ENCODE measurements at regions not wholly inside any gene's neighbourhood (a gene's known extent, or its start where the extent isn't known, plus 50 kb on each side); places are given as distances from the start of the nearest gene placed in this dataset.

GRCh38 chr1:163870666-163871065, 548.9 kb downstream of the NUF2 start (continued):
- TF ChIP-seq ZNF395 (CRISPR knock-in tag; IDR thresholded peaks at IDR 0.05) (no peak), KAT7 (CRISPR knock-in tag; IDR thresholded peaks at IDR 0.05; ENCODE audit: borderline replicate concordance) (no peak), ZNF436 (CRISPR knock-in tag; IDR thresholded peaks at IDR 0.05) (no peak), MYNN (IDR thresholded peaks at IDR 0.05) (no peak), MYNN (CRISPR knock-in tag; IDR thresholded peaks at IDR 0.05) (no peak), THRAP3 (IDR thresholded peaks at IDR 0.05; ENCODE audit: borderline replicate concordance) (no peak), RBFOX2 (IDR thresholded peaks at IDR 0.05; ENCODE audit: low read depth, low read length) (no peak), MECOM (CRISPR knock-in tag; IDR thresholded peaks at IDR 0.05) (no peak), MTA2 (IDR thresholded peaks at IDR 0.05; ENCODE audit: low read depth) (no peak), ARID1B (IDR thresholded peaks at IDR 0.05) (no peak), ZNF764 (CRISPR knock-in tag; IDR thresholded peaks at IDR 0.05; ENCODE audit: low read depth) (no peak), MCM5 (IDR thresholded peaks at IDR 0.05; ENCODE audit: low read depth) (no peak)

- ATAC-seq (no peak), DNase-seq (ENCODE audit: extremely low read depth in 1 of 4, low spot score in 3 of 4) (no peak), FAIRE-seq (no peak)
- no peaks in the 10 kb centered on the region for H4K20me1 ChIP-seq (replicated peaks; ENCODE audit: control insufficient read depth, insufficient read depth, low read length)
- H3K27ac ChIP-seq (ENCODE audit: extremely low read depth, low read depth, low read length), result no peak overlapping the region
- H3K4me3 ChIP-seq, result no peak overlapping the region
- no peaks in the 10 kb centered on the region for H3K36me3 ChIP-seq (ENCODE audit: control insufficient read depth, insufficient read depth, low read length)
- H3K4me1 ChIP-seq (replicated peaks in 1 of 2; ENCODE audit: control insufficient read depth in 2 of 2, insufficient read depth in 2 of 2, low read length in 2 of 2), result no peaks in the 10 kb centered on the region
- in situ Hi-C loops (cut with MboI) (no loop called here), intact Hi-C loops (cut with micrococcal nuclease) (no loop called here)
- no peaks in the 10 kb centered on the region for H3K9me1 ChIP-seq (ENCODE audit: control insufficient read depth, insufficient read depth, low read length)
- BruUV-seq (replicated peaks), result no TSS peak
- no peaks in the 10 kb centered on the region for H3K79me2 ChIP-seq (ENCODE audit: control insufficient read depth, insufficient read depth, low read length)
- ChIA-PET CTCF (ENCODE audit: low intra/inter-chr PET ratio) (no interaction called here), POLR2A (interaction anchor here (0.6 kb wide), 1 partner anchor 214 kb away, joined by 3 read pairs; no protein-coding TSS in a partner anchor)
- no peak overlapping the region for H3K9ac ChIP-seq (ENCODE audit: insufficient read depth in 1 of 2, low read depth in 2 of 2, low read length in 2 of 2)
- H3K27me3 ChIP-seq (ENCODE audit: control insufficient read depth in 2 of 2, insufficient read depth in 2 of 2, low read length in 2 of 2), result no peaks in the 10 kb centered on the region
- H2AFZ ChIP-seq (ENCODE audit: low read depth, low read length), result no peak overlapping the region
- H3K9me3 ChIP-seq (replicated peaks; ENCODE audit: control insufficient read depth, insufficient read depth, low read depth, low read length), result no peaks in the 10 kb centered on the region; the same call in 1 of the 2 replicates
- H3K4me2 ChIP-seq (ENCODE audit: insufficient read depth, low read length), result no peak overlapping the region
- 0% methylated on average over 4 of the region's 4 CpGs for WGBS (ENCODE audit: insufficient coverage, low coverage, missing lambda C conversion rate)
- TF ChIP-seq RFX7 (CRISPR knock-in tag; IDR thresholded peaks at IDR 0.05) (no peak), EZH2 (IDR thresholded peaks at IDR 0.05; ENCODE audit: borderline replicate concordance, low read depth, low read length) (no peak), HDAC6 (IDR thresholded peaks at IDR 0.05; ENCODE audit: low read depth, low read length) (no peak), PRMT5 (CRISPR knock-in tag; IDR thresholded peaks at IDR 0.05) (no peak), CCNT2 (IDR thresholded peaks at IDR 0.05; ENCODE audit: borderline replicate concordance, extremely low read depth, insufficient read length, low read depth, low read length) (no peak), PCBP1 (IDR thresholded peaks at IDR 0.05; ENCODE audit: low read depth, low read length, poor library complexity, severe bottlenecking) (no peak), KAT8 (IDR thresholded peaks at IDR 0.05; ENCODE audit: low read depth) (no peak), RHOXF2B (CRISPR knock-in tag; conservative IDR thresholded peaks at IDR 0.05) (no peak), HDAC2 (IDR thresholded peaks at IDR 0.05) (no peak), ARHGAP35 (IDR thresholded peaks at IDR 0.05; ENCODE audit: partially characterized antibody) (no peak), TFAP4 (CRISPR knock-in tag; IDR thresholded peaks at IDR 0.05; ENCODE audit: borderline replicate concordance) (no peak), MIER1 (IDR thresholded peaks at IDR 0.05; ENCODE audit: low read depth) (no peak), RUNX1 (IDR thresholded peaks at IDR 0.05; ENCODE audit: low read depth) (no peak)
Measured at GRCh38 chr1:163872067-163872466, 550.3 kb downstream of the NUF2 start.

Measured in K562 (cell line).